Nephron (organoid): ENCODE measurements at regions not wholly inside any gene's neighbourhood (a gene's known extent, or its start where the extent isn't known, plus 50 kb on each side); places are given as distances from the start of the nearest gene placed in this dataset.
"Not testable (repeated sequence)": the region's sequence is repeated elsewhere in the genome, so short reads cannot be mapped to it uniquely, and the experiment has no call there.

Experiments
- H3K27ac Mint-ChIP-seq, 3 experiments: 2 replicates each; pipeline ENCODE4 v1.8.0; 2020; ENCODE audit warnings: mixed read lengths in 3 of 3, mild to moderate bottlenecking in 2 of 3, moderate library complexity in 1 of 3
- H3K27me3 Mint-ChIP-seq: 2 replicates; pipeline ENCODE4 v1.8.0; 2021; ENCODE audit warnings: low read depth, mild to moderate bottlenecking, moderate library complexity, mixed read lengths
- H3K36me3 Mint-ChIP-seq: 2 replicates; pipeline ENCODE4 v1.8.0; 2020; ENCODE audit warnings: low read depth, mixed read lengths
- H3K4me1 Mint-ChIP-seq: 2 replicates; pipeline ENCODE4 v1.8.0; 2020; ENCODE audit warnings: mixed read lengths
- H3K4me3 Mint-ChIP-seq, 3 experiments: 2 replicates each; pipeline ENCODE4 v1.8.0; 2020; ENCODE audit warnings: mild to moderate bottlenecking in 3 of 3, mixed read lengths in 3 of 3, moderate library complexity in 2 of 3
- H3K9me3 Mint-ChIP-seq: 2 replicates; pipeline ENCODE4 v1.8.0; 2020; ENCODE audit warnings: mixed read lengths
- TF ChIP-seq, protein P1 (sequence below), 3 experiments: fragments of 200-600 bp; sonication (generic); IDR thresholded peaks; one replicate each; pipeline ENCODE4 v1.5.0; 2021; ENCODE audit warnings: antibody characterized with exemption in 3 of 3; ENCODE audit not compliant: unreplicated experiment in 3 of 3

- no peaks in the 10 kb centered on the region for H3K27me3 Mint-ChIP-seq
- no peaks in the 10 kb centered on the region for H3K9me3 Mint-ChIP-seq
- TF ChIP-seq, protein P1, sequence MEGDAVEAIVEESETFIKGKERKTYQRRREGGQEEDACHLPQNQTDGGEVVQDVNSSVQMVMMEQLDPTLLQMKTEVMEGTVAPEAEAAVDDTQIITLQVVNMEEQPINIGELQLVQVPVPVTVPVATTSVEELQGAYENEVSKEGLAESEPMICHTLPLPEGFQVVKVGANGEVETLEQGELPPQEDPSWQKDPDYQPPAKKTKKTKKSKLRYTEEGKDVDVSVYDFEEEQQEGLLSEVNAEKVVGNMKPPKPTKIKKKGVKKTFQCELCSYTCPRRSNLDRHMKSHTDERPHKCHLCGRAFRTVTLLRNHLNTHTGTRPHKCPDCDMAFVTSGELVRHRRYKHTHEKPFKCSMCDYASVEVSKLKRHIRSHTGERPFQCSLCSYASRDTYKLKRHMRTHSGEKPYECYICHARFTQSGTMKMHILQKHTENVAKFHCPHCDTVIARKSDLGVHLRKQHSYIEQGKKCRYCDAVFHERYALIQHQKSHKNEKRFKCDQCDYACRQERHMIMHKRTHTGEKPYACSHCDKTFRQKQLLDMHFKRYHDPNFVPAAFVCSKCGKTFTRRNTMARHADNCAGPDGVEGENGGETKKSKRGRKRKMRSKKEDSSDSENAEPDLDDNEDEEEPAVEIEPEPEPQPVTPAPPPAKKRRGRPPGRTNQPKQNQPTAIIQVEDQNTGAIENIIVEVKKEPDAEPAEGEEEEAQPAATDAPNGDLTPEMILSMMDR (IDR thresholded peaks at IDR 0.05; ENCODE audit: unreplicated experiment in 3 of 3): no peak
- H3K27ac Mint-ChIP-seq: no peak overlapping the region
- H3K4me1 Mint-ChIP-seq: peaks cover 15% of the 10 kb centered on the region
- H3K36me3 Mint-ChIP-seq: no peaks in the 10 kb centered on the region
- no peak overlapping the region for H3K4me3 Mint-ChIP-seq
Observed at GRCh38 chr5:6081727-6082210, 296.6 kb downstream of the MED10 start.

DNA sequence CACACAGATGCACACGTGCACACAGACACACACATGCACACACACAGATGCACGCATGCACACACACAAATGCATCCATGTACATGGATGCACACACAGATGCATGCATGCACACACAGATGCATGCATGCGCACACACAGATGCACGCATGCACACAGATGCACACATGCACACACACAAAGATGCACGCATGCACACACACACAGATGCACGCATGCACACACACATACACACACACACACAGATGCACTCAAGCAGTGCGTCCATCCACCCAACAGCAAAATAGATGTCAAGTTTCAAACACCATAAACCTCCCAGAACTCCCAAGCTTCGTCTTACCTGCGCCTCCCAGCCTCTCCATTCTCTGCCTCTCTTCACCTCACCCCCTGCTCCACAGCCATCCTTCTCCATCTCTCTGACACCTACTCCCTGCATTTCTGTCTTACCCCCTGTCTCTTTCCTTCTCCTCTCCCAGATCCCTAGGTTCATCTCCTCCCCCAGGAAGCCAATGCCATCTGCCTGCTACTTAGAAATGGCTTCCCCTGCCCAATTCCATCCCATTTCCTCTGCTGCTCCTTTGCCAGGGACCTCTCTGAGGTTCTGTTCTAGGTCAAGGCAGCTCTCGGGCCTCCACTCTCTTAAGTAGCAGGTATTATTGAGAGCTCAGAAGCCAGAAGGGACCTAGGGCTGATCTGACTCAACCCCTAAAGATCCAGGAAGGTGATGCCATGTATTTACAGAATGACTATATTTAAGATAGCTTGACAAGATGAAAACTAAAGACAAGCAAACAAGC lies 297.2 kb downstream of the MED10 start:
- H3K36me3 Mint-ChIP-seq: no peaks in the 10 kb centered on the region
- TF ChIP-seq, protein P1 (IDR thresholded peaks at IDR 0.05; ENCODE audit: unreplicated experiment in 3 of 3): no peak
- H3K4me3 Mint-ChIP-seq: no peak overlapping the region
- H3K27ac Mint-ChIP-seq: no peak overlapping the region
- H3K4me1 Mint-ChIP-seq: peaks cover 11% of the 10 kb centered on the region
- H3K9me3 Mint-ChIP-seq: no peaks in the 10 kb centered on the region
- H3K27me3 Mint-ChIP-seq: no peaks in the 10 kb centered on the region

GRCh38 chr5:6080436-6080835 lies 297.9 kb downstream of the MED10 start:
- Mint-ChIP-seq H3K9me3 (no peaks in the 10 kb centered on the region), H3K4me3 (no peak overlapping the region), H3K27ac (no peak overlapping the region), H3K27me3 (no peaks in the 10 kb centered on the region), H3K4me1 (peaks cover 15% of the 10 kb centered on the region), H3K36me3 (no peaks in the 10 kb centered on the region)
- TF ChIP-seq, protein P1 (IDR thresholded peaks at IDR 0.05; ENCODE audit: unreplicated experiment in 3 of 3): no peak

GRCh38 chr5:6078881-6079280 lies 299.5 kb downstream of the MED10 start:
- peaks cover 18% of the 10 kb centered on the region for H3K4me1 Mint-ChIP-seq
- H3K27me3 Mint-ChIP-seq: no peaks in the 10 kb centered on the region
- H3K4me3 Mint-ChIP-seq: no peak overlapping the region
- TF ChIP-seq, protein P1 (IDR thresholded peaks at IDR 0.05; ENCODE audit: unreplicated experiment in 3 of 3): no peak
- H3K9me3 Mint-ChIP-seq: no peaks in the 10 kb centered on the region
- no peak overlapping the region for H3K27ac Mint-ChIP-seq
- H3K36me3 Mint-ChIP-seq: no peaks in the 10 kb centered on the region

- Mint-ChIP-seq H3K27ac (peak overlapping the region in 1 of 3 experiments; percentile 12), H3K9me3 (no peaks in the 10 kb centered on the region), H3K4me3 (no peak overlapping the region), H3K27me3 (no peaks in the 10 kb centered on the region), H3K36me3 (no peaks in the 10 kb centered on the region), H3K4me1 (peaks cover 19% of the 10 kb centered on the region)
- TF ChIP-seq, protein P1 (IDR thresholded peaks at IDR 0.05; ENCODE audit: unreplicated experiment in 3 of 3): no peak
Observed at GRCh38 chr5:6076341-6077239, 301.8 kb downstream of the MED10 start.

- H3K4me3 Mint-ChIP-seq, H3K27me3 Mint-ChIP-seq, H3K9me3 Mint-ChIP-seq, H3K36me3 Mint-ChIP-seq: not testable (repeated sequence)
- Mint-ChIP-seq H3K27ac (peak overlapping the region in 1 of 3 experiments; percentile 82), H3K4me1 (peaks cover 24% of the 10 kb centered on the region)
Observed at GRCh38 chr5:6072488-6072887, 305.9 kb downstream of the MED10 start.
